Smooth muscle cell (in vitro differentiated cells): ENCODE measurements at regions not wholly inside any gene's neighbourhood (a gene's known extent, or its start where the extent isn't known, plus 50 kb on each side); places are given as distances from the start of the nearest gene placed in this dataset.

ENCODE experiments used
- DNase-seq: peaks from one replicate; lab custom pipeline; 2025; ENCODE audit not compliant: unreplicated experiment; lab: John Stamatoyannopoulos, UW
- H2AFZ ChIP-seq: fragments of 200-600 bp; sonication (generic); 2 replicates; pipeline ENCODE4 v1.6.0; 2016; ENCODE audit warnings: antibody characterized with exemption, low read depth, mild to moderate bottlenecking
- H3F3A ChIP-seq: fragments of 200-600 bp; sonication (generic); 2 replicates; pipeline ENCODE4 v1.6.0; 2017; ENCODE audit warnings: antibody characterized with exemption, low read depth
- H3K27ac ChIP-seq: fragments of 200-600 bp; sonication (generic); 2 replicates; pipeline ENCODE4 v1.5.1; 2016; ENCODE audit warnings: low read depth, mild to moderate bottlenecking
- H3K27me3 ChIP-seq: fragments of 200-600 bp; sonication (generic); 2 replicates; pipeline ENCODE4 v1.6.1; 2016; ENCODE audit warnings: low read depth, mild to moderate bottlenecking
- H3K36me3 ChIP-seq: fragments of 200-600 bp; sonication (generic); 2 replicates; pipeline ENCODE4 v1.5.1; 2016; ENCODE audit warnings: low read depth
- H3K4me1 ChIP-seq: fragments of 200-600 bp; sonication (generic); 2 replicates; pipeline ENCODE4 v1.5.1; 2016; ENCODE audit warnings: low read depth
- H3K4me2 ChIP-seq: fragments of 200-600 bp; sonication (generic); 2 replicates; pipeline ENCODE4 v1.6.0; 2016; ENCODE audit warnings: mild to moderate bottlenecking
- H3K4me3 ChIP-seq: fragments of 200-600 bp; sonication (generic); 2 replicates; pipeline ENCODE4 v1.5.1; 2016; ENCODE audit warnings: mild to moderate bottlenecking
- H3K79me2 ChIP-seq: fragments of 200-600 bp; sonication (generic); 2 replicates; pipeline ENCODE4 v1.6.0; 2016; ENCODE audit warnings: low read depth, mild to moderate bottlenecking
- H3K9ac ChIP-seq: fragments of 200-600 bp; sonication (generic); 2 replicates; pipeline ENCODE4 v1.6.0; 2016; ENCODE audit warnings: low read depth
- H3K9me3 ChIP-seq: fragments of 200-600 bp; sonication (generic); replicated peaks from 2 replicates; pipeline ENCODE4 v1.5.1; 2016; ENCODE audit warnings: low read depth
- H4K20me1 ChIP-seq: fragments of 200-600 bp; sonication (generic); 2 replicates; pipeline ENCODE4 v1.6.0; 2016; ENCODE audit warnings: low read depth
- CTCF ChIP-seq: fragments of 200-600 bp; sonication (generic); IDR thresholded peaks from 2 replicates; pipeline ENCODE4 v1.5.1; 2017; ENCODE audit warnings: borderline replicate concordance, mild to moderate bottlenecking, antibody characterized with exemption; ENCODE audit not compliant: insufficient read depth, poor library complexity, severe bottlenecking
- WGBS: methylation state at CpG from one replicate; pipeline ENCODE4 v1.1.7; 2016; ENCODE audit warnings: low lambda C conversion rate; 5-methylcytosine and 5-hydroxymethylcytosine counted together

GRCh38 chr2:173513107-173513727 lies 158.5 kb downstream of the CDCA7 start:
- Histone ChIP-seq H3K9me3 (no peaks in the 10 kb centered on the region), H3K79me2 (no peaks in the 10 kb centered on the region), H3K4me1 (peaks cover 4% of the 10 kb centered on the region), H3F3A (no peaks in the 10 kb centered on the region), H4K20me1 (no peaks in the 10 kb centered on the region), H3K4me2 (no peak overlapping the region), H3K36me3 (no peaks in the 10 kb centered on the region), H2AFZ (no peak overlapping the region), H3K4me3 (no peak overlapping the region), H3K27ac (no peak overlapping the region), H3K27me3 (peaks cover 9% of the 10 kb centered on the region), H3K9ac (no peak overlapping the region)
- no peak for DNase-seq
- 76% methylated on average over 8 of the region's 8 CpGs for WGBS
- TF ChIP-seq CTCF = no peak

GRCh38 chr2:173520918-173521317 lies 166.2 kb downstream of the CDCA7 start:
- H3K9me3 ChIP-seq = no peaks in the 10 kb centered on the region
- H3K27me3 ChIP-seq = peaks cover 3% of the 10 kb centered on the region
- H3K36me3 ChIP-seq = no peaks in the 10 kb centered on the region
- no peaks in the 10 kb centered on the region for H4K20me1 ChIP-seq
- DNase-seq = no peak
- no peak overlapping the region for H3K4me2 ChIP-seq
- no peak overlapping the region for H3K9ac ChIP-seq
- no peaks in the 10 kb centered on the region for H3K79me2 ChIP-seq
- WGBS = 82% methylated on average over 2 of the region's 2 CpGs
- no peaks in the 10 kb centered on the region for H3K4me1 ChIP-seq
- no peak for TF ChIP-seq CTCF
- H3F3A ChIP-seq = no peaks in the 10 kb centered on the region
- no peak overlapping the region for H2AFZ ChIP-seq
- no peak overlapping the region for H3K4me3 ChIP-seq
- H3K27ac ChIP-seq = no peak overlapping the region

- WGBS = 83% methylated on average over 4 of the region's 4 CpGs
- Histone ChIP-seq H3K4me1 (no peaks in the 10 kb centered on the region), H3K4me3 (no peak overlapping the region), H3K36me3 (no peaks in the 10 kb centered on the region), H3K9ac (no peak overlapping the region), H3K4me2 (no peak overlapping the region), H3F3A (no peaks in the 10 kb centered on the region), H2AFZ (no peak overlapping the region), H3K9me3 (no peaks in the 10 kb centered on the region), H3K27me3 (no peaks in the 10 kb centered on the region), H3K79me2 (no peaks in the 10 kb centered on the region), H3K27ac (no peak overlapping the region), H4K20me1 (no peaks in the 10 kb centered on the region)
- TF ChIP-seq CTCF = no peak
- no peak for DNase-seq
These were observed 166.9 kb downstream of the CDCA7 start for GRCh38 chr2:173521450-173522192.
